BJ (cell line): ENCODE measurements at regions not wholly inside any gene's neighbourhood (a gene's known extent, or its start where the extent isn't known, plus 50 kb on each side); places are given as distances from the start of the nearest gene placed in this dataset.

Source experiments
- CTCF ChIA-PET: fragments of 350-600 bp; formaldehyde crosslinking; extraction: SDS; loops from one replicate; lab custom pipeline; 2021; ENCODE audit warnings: antibody characterized with exemption, inconsistent platforms; lab: Yijun Ruan, JAX
- POLR2A ChIA-PET: fragments of 300-600 bp; sonication (Branson Sonifier 250); formaldehyde crosslinking; extraction: SDS; loops from one replicate; lab custom pipeline; 2021; ENCODE audit warnings: antibody characterized with exemption; lab: Charles Lee
- DNase-seq: peaks from one replicate; pipeline ENCODE4 v3.0.0-alpha.2; 2011; ENCODE audit warnings: low read depth
- H3K27me3 ChIP-seq: 2 replicates; pipeline ENCODE4 v1.6.0; 2011; ENCODE audit warnings: low read length; ENCODE audit not compliant: control insufficient read depth, insufficient read depth
- H3K36me3 ChIP-seq: 2 replicates; pipeline ENCODE4 v1.5.1; 2011; ENCODE audit warnings: low read length; ENCODE audit not compliant: control insufficient read depth, insufficient read depth
- H3K4me3 ChIP-seq: 2 replicates; pipeline ENCODE4 v1.5.1; 2011; ENCODE audit warnings: low read depth, mild to moderate bottlenecking, control low read depth, low read length
- TF ChIP-seq, protein P1 (sequence below): IDR thresholded peaks from 2 replicates; pipeline ENCODE4 v1.5.1; 2011; ENCODE audit warnings: low read depth, mild to moderate bottlenecking, control low read depth, inconsistent platforms, low read length, moderate library complexity; ENCODE audit not compliant: insufficient read depth

- no peak for DNase-seq
- POLR2A ChIA-PET: interaction anchor here (0.6 kb wide), 1 partner anchor 310 kb away, joined by 10 read pairs; no protein-coding TSS in a partner anchor
- CTCF ChIA-PET: no interaction called here
- H3K36me3 ChIP-seq: no peaks in the 10 kb centered on the region
- no peak overlapping the region for H3K4me3 ChIP-seq
- TF ChIP-seq, protein P1, sequence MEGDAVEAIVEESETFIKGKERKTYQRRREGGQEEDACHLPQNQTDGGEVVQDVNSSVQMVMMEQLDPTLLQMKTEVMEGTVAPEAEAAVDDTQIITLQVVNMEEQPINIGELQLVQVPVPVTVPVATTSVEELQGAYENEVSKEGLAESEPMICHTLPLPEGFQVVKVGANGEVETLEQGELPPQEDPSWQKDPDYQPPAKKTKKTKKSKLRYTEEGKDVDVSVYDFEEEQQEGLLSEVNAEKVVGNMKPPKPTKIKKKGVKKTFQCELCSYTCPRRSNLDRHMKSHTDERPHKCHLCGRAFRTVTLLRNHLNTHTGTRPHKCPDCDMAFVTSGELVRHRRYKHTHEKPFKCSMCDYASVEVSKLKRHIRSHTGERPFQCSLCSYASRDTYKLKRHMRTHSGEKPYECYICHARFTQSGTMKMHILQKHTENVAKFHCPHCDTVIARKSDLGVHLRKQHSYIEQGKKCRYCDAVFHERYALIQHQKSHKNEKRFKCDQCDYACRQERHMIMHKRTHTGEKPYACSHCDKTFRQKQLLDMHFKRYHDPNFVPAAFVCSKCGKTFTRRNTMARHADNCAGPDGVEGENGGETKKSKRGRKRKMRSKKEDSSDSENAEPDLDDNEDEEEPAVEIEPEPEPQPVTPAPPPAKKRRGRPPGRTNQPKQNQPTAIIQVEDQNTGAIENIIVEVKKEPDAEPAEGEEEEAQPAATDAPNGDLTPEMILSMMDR: no peak
- H3K27me3 ChIP-seq: no peaks in the 10 kb centered on the region
Measured at GRCh38 chr15:31511707-31512310, 185.2 kb downstream of the KLF13 start.

GRCh38 chr15:31513178-31513577 lies 186.5 kb downstream of the KLF13 start:
- TF ChIP-seq, protein P1: no peak
- DNase-seq: no peak
- no peak overlapping the region for H3K4me3 ChIP-seq
- CTCF ChIA-PET: no interaction called here
- H3K27me3 ChIP-seq: no peaks in the 10 kb centered on the region
- no peaks in the 10 kb centered on the region for H3K36me3 ChIP-seq
- POLR2A ChIA-PET: no interaction called here

DNA sequence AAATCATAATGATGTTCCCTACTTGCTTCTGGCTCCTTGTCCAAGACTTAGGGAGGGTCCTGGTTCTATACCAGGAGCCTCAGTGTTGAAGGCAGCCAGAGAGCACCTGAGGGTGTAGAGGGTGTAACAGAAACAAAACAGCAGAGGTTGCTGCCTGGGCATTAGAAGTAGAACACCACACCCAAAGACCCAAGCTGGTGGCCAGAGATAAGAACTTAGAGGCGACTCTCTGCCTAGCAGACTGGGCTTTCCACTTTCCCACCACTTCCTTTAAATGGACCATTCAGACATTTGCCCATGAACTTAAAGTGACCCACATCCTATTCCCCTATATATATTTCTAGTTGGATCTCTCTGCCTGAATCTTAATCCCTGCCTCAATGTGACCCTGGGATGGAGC lies 189.8 kb downstream of the KLF13 start:
- DNase-seq: no peak
- Histone ChIP-seq H3K27me3 (no peaks in the 10 kb centered on the region), H3K4me3 (no peak overlapping the region), H3K36me3 (no peaks in the 10 kb centered on the region)
- TF ChIP-seq, protein P1: no peak
- ChIA-PET CTCF (no interaction called here), POLR2A (no interaction called here)

- CTCF ChIA-PET: no interaction called here
- Histone ChIP-seq H3K4me3 (no peak overlapping the region), H3K36me3 (no peaks in the 10 kb centered on the region), H3K27me3 (no peaks in the 10 kb centered on the region)
- TF ChIP-seq, protein P1: no peak
- no peak for DNase-seq
- POLR2A ChIA-PET: no interaction called here
Measured at GRCh38 chr15:31516874-31517273, 190.2 kb downstream of the KLF13 start.

GRCh38 chr15:31517711-31518110 lies 191.1 kb downstream of the KLF13 start:
- CTCF ChIA-PET: no interaction called here
- POLR2A ChIA-PET: no interaction called here
- H3K27me3 ChIP-seq: no peaks in the 10 kb centered on the region
- no peaks in the 10 kb centered on the region for H3K36me3 ChIP-seq
- no peak for DNase-seq
- no peak overlapping the region for H3K4me3 ChIP-seq
- TF ChIP-seq, protein P1: no peak
